ENCODE measurements at regions not wholly inside any gene's neighbourhood (a gene's known extent, or its start where the extent isn't known, plus 50 kb on each side); places are given as distances from the start of the nearest gene placed in this dataset.

DNA sequence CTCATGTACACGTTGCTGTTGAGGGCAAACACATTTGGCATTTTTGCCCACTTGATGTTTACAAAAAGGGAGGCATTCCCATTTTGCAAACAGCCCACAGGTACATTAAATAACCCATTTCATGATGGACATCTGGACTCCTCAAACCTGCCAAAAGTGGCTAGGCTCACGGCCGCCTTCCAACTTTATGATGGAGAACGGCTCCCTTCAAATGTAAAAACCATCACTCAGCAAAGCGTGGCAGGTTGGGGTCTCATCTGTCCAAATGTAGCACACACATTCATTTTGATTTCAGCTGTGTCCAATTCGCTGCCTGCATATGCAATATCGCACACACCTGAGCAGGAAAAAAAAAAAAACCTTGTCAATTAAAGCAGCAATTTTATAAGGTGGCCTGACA lies 417.8 kb downstream of the TMEM114 start:
- TF ChIP-seq EP300 (IDR thresholded peaks at IDR 0.05) (no peak), POLR2A (IDR thresholded peaks at IDR 0.05) (no peak)
- TF ChIP-seq, protein P1, sequence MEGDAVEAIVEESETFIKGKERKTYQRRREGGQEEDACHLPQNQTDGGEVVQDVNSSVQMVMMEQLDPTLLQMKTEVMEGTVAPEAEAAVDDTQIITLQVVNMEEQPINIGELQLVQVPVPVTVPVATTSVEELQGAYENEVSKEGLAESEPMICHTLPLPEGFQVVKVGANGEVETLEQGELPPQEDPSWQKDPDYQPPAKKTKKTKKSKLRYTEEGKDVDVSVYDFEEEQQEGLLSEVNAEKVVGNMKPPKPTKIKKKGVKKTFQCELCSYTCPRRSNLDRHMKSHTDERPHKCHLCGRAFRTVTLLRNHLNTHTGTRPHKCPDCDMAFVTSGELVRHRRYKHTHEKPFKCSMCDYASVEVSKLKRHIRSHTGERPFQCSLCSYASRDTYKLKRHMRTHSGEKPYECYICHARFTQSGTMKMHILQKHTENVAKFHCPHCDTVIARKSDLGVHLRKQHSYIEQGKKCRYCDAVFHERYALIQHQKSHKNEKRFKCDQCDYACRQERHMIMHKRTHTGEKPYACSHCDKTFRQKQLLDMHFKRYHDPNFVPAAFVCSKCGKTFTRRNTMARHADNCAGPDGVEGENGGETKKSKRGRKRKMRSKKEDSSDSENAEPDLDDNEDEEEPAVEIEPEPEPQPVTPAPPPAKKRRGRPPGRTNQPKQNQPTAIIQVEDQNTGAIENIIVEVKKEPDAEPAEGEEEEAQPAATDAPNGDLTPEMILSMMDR (IDR thresholded peaks at IDR 0.05): no peak

All from ovary (tissue), 3 donors.